Ectodermal cell (in vitro differentiated cells): ENCODE measurements at regions not wholly inside any gene's neighbourhood (a gene's known extent, or its start where the extent isn't known, plus 50 kb on each side); places are given as distances from the start of the nearest gene placed in this dataset.

ENCODE experiments used
- H3K27ac ChIP-seq: 2 replicates; pipeline ENCODE4 v1.7.0; 2013; ENCODE audit warnings: mild to moderate bottlenecking, low read depth, low read length; ENCODE audit not compliant: insufficient read depth, poor library complexity, severe bottlenecking
- H3K27me3 ChIP-seq: 2 replicates; pipeline ENCODE4 v1.7.0; 2013; ENCODE audit warnings: mild to moderate bottlenecking, low read length; ENCODE audit not compliant: insufficient read depth, control insufficient read depth, poor library complexity, severe bottlenecking
- H3K36me3 ChIP-seq: one replicate; pipeline ENCODE4 v1.7.0; 2013; ENCODE audit warnings: low read length; ENCODE audit not compliant: control insufficient read depth, insufficient read depth
- H3K4me1 ChIP-seq: one replicate; pipeline ENCODE4 v1.7.0; 2013; ENCODE audit warnings: low read length; ENCODE audit not compliant: control insufficient read depth, insufficient read depth
- H3K4me3 ChIP-seq: 2 replicates; pipeline ENCODE4 v1.7.0; 2013; ENCODE audit warnings: low read depth, low read length, control low read depth; ENCODE audit not compliant: insufficient read depth
- H3K9me3 ChIP-seq: 2 replicates; pipeline ENCODE4 v1.7.0; 2013; ENCODE audit warnings: mild to moderate bottlenecking, low read length, moderate library complexity; ENCODE audit not compliant: control insufficient read depth
- WGBS, 2 experiments: methylation state at CpG; one replicate each; pipeline ENCODE4 v1.1.7; 2013; ENCODE audit warnings: missing lambda C conversion rate in 2 of 2; 5-methylcytosine and 5-hydroxymethylcytosine counted together

DNA sequence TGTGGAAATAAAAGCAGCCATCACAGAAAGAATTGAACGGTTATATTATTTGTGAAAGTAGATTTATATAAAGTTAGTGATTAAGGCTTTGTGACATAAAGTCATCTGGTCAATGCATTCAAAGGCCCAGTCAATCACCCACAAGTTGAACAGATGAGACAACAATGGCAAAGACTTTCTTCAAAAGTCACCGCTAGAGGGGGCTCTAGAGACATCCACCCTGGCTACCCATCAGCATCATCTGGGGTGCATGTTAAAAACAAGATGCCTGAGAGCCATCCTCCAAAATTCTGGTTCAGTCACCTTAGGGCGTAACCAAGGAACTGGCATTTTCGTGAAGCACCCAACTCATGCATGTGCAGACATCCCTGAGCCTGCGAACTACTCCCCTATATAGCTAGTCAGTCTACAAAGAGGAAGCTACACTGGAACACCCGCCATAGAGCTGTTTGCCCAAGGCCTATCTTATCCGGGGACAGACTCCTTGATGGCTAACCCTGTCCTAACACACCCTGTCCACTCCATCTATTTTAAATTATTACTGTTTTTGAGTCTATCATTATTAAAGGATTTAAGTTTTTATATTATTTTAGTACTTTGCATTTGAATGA is 970.5 kb downstream of the UQCRFS1 start:
- Histone ChIP-seq H3K27me3 (no peaks in the 10 kb centered on the region), H3K9me3 (no peaks in the 10 kb centered on the region), H3K4me1 (no peaks in the 10 kb centered on the region), H3K27ac (no peak overlapping the region), H3K36me3 (no peaks in the 10 kb centered on the region), H3K4me3 (no peak overlapping the region)
- 53 to 54% methylated on average over 7 of the region's 7 CpGs for WGBS, 2 experiments

GRCh38 chr19:28239270-28239669 is 973.7 kb downstream of the UQCRFS1 start:
- no peaks in the 10 kb centered on the region for H3K9me3 ChIP-seq
- H3K4me1 ChIP-seq = peaks cover 9% of the 10 kb centered on the region
- H3K27me3 ChIP-seq = no peaks in the 10 kb centered on the region
- H3K4me3 ChIP-seq = no peak overlapping the region
- 69% methylated on average over 5 of the region's 5 CpGs for WGBS, 2 experiments
- no peaks in the 10 kb centered on the region for H3K36me3 ChIP-seq
- no peak overlapping the region for H3K27ac ChIP-seq

GRCh38 chr19:28238270-28238820 is 974.6 kb downstream of the UQCRFS1 start:
- no peak overlapping the region for H3K4me3 ChIP-seq
- no peaks in the 10 kb centered on the region for H3K9me3 ChIP-seq
- H3K27me3 ChIP-seq = no peaks in the 10 kb centered on the region
- H3K36me3 ChIP-seq = no peaks in the 10 kb centered on the region
- no peak overlapping the region for H3K27ac ChIP-seq
- peaks cover 9% of the 10 kb centered on the region for H3K4me1 ChIP-seq

GRCh38 chr19:28235606-28236125 is 977.3 kb downstream of the UQCRFS1 start:
- Histone ChIP-seq H3K4me3 (no peak overlapping the region), H3K4me1 (peaks cover 9% of the 10 kb centered on the region), H3K9me3 (no peaks in the 10 kb centered on the region), H3K27me3 (no peaks in the 10 kb centered on the region), H3K36me3 (no peaks in the 10 kb centered on the region), H3K27ac (no peak overlapping the region)
- WGBS, 2 experiments = 47% methylated on average over 4 of the region's 4 CpGs

DNA sequence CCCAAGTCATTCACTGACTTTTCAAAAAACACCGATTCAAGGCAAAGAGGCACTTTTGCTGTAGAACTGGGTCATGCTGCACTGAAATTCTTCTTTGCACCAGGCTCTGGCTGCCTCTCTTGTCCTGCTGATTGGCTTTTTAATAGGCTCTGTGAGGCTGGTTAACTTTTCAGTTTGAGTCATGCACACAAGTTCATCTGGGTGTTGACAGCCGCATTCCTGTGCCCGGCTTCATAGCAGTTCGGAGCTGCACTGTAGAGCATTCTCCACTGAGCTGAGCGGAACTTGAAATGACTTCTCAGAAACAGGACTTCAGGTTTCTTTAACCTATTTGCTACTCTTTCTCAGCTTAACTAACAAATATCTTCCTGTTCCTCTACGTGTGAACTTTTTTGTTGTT is 978.3 kb downstream of the UQCRFS1 start:
- WGBS, 2 experiments = 79 to 85% methylated on average over 5 to 6 of the region's 6 CpGs
- Histone ChIP-seq H3K27me3 (no peaks in the 10 kb centered on the region), H3K4me1 (peaks cover 9% of the 10 kb centered on the region), H3K9me3 (no peaks in the 10 kb centered on the region), H3K36me3 (no peaks in the 10 kb centered on the region), H3K4me3 (no peak overlapping the region), H3K27ac (no peak overlapping the region)

DNA sequence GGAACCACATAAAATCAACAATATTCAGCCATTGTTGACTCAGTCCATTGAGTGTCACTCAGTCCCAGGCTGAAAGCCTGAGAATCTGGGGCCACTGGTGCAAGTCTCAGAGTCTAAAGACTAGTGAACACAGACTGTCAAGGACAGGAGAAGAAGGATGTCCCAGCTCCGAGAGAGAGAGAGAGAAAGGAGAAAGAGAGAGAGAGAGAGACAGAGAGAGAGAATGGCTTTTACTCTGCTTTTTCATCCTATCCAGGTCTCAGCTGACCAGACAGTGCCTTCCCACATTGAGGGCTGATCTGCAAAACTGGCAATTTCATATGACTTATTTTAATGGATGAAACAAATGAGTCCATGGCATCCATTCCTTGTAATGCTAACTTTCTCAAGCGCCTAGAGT is 984.1 kb downstream of the UQCRFS1 start:
- Histone ChIP-seq H3K9me3 (no peaks in the 10 kb centered on the region), H3K36me3 (no peaks in the 10 kb centered on the region), H3K27ac (no peak overlapping the region), H3K27me3 (no peaks in the 10 kb centered on the region), H3K4me1 (no peaks in the 10 kb centered on the region), H3K4me3 (no peak overlapping the region)
- 92 to 95% methylated on average over 2 of the region's 2 CpGs for WGBS, 2 experiments

DNA sequence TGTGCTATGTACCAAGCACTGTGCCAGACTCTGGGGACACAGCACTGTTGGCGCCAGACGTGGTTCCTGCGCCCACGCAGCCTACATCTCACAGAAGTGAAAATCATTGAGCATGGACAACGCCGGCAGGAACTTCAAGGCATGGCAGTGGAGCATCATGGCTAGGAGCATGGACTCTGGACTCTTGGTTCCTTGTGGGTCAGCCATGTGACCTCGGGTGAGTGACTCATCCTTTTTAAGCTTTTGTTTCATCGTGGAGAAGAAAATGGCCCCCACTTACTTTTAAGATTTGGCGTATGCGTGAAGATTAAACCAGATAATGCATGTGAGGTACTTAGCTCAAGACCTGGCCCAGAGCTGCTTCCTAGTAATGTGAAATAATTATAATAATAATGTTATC is 988.5 kb downstream of the UQCRFS1 start:
- H3K36me3 ChIP-seq = no peaks in the 10 kb centered on the region
- no peaks in the 10 kb centered on the region for H3K9me3 ChIP-seq
- H3K27me3 ChIP-seq = no peaks in the 10 kb centered on the region
- H3K4me3 ChIP-seq = no peak overlapping the region
- no peak overlapping the region for H3K27ac ChIP-seq
- no peaks in the 10 kb centered on the region for H3K4me1 ChIP-seq
- 94 to 95% methylated on average over 10 of the region's 10 CpGs for WGBS, 2 experiments

DNA sequence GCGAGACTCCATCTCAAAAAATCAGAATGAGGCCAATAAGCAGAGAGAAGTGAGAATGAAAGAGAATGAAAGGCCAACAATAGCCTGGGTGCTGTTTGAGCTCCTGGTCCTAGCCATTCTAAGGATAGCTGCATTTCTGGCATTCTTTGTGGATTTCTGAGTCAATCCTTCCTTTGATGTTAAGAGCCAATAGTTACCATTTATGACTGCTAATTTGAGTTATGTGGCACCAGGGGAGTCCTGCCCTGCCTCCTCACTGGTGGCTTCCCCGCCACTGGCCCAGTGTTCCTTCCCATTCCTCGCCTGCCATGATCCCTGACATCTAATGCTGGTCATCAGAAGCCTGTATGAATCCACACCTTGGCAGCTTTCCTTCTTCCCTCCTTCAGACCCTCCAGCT is 991.2 kb downstream of the UQCRFS1 start:
- Histone ChIP-seq H3K36me3 (no peaks in the 10 kb centered on the region), H3K9me3 (no peaks in the 10 kb centered on the region), H3K4me3 (no peak overlapping the region), H3K27ac (no peak overlapping the region), H3K4me1 (peaks cover 4% of the 10 kb centered on the region), H3K27me3 (no peaks in the 10 kb centered on the region)
- 91 to 92% methylated on average over 3 of the region's 3 CpGs for WGBS, 2 experiments

DNA sequence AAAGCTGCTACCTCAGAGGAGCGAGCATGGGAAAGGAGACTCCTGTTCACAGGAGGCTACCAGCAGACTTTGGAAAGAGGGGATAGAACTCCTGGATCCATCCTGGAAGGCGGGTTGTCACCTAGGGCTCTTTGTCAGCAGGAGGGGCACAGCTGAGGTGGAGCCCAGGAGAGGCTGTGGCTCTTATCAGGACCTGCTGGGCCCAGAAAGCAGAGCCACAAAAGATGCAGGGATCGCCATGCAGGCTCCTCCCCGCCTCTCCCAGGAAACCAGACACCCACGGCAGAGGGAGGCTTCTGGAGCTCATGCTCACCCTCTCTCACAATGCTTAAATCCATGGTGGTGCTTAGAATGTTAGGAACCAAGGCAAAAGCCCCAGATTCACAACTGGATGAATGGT is 994.2 kb downstream of the UQCRFS1 start:
- peaks cover 4% of the 10 kb centered on the region for H3K4me1 ChIP-seq
- H3K36me3 ChIP-seq = no peaks in the 10 kb centered on the region
- no peak overlapping the region for H3K4me3 ChIP-seq
- no peaks in the 10 kb centered on the region for H3K9me3 ChIP-seq
- H3K27me3 ChIP-seq = no peaks in the 10 kb centered on the region
- WGBS, 2 experiments = 72 to 76% methylated on average over 5 of the region's 5 CpGs
- H3K27ac ChIP-seq = no peak overlapping the region

DNA sequence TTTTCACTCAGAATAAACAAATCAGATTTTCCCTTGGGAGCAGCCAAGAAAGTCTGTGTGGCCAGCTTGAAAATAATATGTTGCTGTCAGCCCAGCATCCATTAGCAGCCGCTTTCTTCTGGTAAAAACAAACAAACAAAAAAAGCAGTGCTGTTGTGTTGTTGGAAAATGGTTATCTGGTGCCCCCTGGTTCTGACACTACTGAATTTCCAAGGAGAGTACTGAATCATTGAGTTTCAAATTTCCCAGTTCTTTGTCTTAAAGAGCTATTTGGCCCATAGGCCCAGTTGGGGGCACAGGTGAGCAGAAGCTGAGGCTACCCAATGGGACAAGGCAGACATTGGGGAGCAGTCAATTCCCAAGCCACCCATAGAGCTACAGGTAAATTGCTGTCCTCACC is 995.9 kb downstream of the UQCRFS1 start:
- no peaks in the 10 kb centered on the region for H3K27me3 ChIP-seq
- no peak overlapping the region for H3K4me3 ChIP-seq
- no peak overlapping the region for H3K27ac ChIP-seq
- peaks cover 4% of the 10 kb centered on the region for H3K4me1 ChIP-seq
- H3K36me3 ChIP-seq = no peaks in the 10 kb centered on the region
- WGBS, 2 experiments = 29 to 38% methylated on average over 1 of the region's 1 CpG
- H3K9me3 ChIP-seq = no peaks in the 10 kb centered on the region
